ENCODE measurements at regions not wholly inside any gene's neighbourhood (a gene's known extent, or its start where the extent isn't known, plus 50 kb on each side); places are given as distances from the start of the nearest gene placed in this dataset.

DNA sequence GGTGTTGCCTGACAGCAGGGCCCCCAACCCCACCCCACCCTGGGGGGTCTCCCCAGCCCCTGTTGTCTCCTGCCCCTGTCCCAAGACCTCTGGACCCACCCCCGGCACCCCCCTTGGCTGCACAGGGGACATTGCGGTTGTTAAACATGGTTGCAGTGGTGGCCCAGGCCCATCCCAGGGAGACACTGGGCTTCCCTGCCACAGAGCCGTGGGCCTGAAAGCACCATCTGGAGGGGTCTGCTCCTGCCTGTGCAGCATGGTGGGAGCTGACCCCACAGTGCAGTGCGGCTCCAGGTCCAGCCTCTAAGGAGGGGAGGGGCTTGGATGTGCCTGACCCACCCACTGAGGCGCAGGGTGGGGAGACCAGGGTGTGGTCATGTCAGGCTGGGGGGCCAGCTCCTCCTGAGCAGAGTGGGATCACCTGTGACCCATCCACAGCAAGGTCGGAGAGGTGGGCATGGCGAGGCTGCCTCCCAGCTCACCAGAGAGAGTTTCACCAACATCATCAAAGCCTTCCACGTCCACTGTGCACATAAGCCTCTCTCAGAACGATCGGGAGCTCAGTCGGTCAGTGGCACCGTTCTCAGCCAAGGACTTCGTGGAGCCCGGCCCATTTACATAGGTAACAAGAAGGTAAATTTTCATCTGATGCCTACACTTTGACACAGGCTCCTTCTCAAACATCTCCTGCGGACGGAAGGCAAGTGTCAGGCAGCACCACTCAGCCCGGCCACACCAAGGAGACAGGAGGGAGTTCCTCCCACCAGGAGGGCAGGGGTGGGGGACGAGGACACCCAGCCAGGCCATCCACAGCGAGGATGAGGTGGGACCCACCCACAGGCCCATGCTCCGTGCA is 201.1 kb downstream of the BRD1 start:
- TF ChIP-seq GATA2 (IDR thresholded peaks at IDR 0.05; ENCODE audit: low read depth, low read length): no peak
- TF ChIP-seq GATA3 (IDR thresholded peaks at IDR 0.05; ENCODE audit: low read depth, low read length): no peak

DNA sequence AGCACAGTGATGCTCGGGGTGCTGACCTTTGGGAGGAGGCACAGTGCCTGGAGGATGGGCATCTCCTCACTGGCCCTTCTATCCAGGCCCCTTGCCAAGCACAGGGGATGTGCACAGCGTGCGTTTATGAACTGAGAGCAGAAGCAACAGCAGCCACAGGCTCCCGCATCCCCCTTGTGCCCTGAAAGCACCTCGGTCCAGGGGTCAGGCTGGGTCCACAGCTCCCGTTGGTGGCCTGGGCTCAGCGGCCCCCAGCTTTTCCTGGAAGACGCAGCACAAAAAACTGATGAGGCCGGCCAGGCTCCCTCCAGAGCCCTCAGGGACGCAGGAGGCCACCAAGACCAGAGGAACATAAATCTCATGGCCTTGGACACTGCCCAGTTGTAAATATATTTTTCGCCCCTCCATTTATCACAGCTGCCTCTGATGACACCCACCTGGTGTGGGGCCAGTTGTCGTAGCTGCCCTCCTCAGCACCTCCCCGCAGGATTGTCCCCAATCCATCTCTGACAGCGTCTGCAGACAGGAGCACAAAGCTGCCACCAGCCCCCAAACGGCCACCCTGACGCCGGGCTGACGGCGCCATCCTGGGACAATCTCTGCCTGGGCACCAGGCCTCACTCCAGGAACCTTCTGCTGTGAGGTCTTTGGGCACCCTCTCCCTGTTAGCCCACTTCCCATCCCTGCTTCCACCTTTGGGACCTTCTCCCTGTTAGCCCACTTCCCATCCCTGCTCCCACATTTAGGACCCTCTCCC is 203.1 kb downstream of the BRD1 start:
- TF ChIP-seq GATA2 (IDR thresholded peaks at IDR 0.05; ENCODE audit: low read depth, low read length): no peak
- TF ChIP-seq GATA3 (IDR thresholded peaks at IDR 0.05; ENCODE audit: low read depth, low read length): no peak

DNA sequence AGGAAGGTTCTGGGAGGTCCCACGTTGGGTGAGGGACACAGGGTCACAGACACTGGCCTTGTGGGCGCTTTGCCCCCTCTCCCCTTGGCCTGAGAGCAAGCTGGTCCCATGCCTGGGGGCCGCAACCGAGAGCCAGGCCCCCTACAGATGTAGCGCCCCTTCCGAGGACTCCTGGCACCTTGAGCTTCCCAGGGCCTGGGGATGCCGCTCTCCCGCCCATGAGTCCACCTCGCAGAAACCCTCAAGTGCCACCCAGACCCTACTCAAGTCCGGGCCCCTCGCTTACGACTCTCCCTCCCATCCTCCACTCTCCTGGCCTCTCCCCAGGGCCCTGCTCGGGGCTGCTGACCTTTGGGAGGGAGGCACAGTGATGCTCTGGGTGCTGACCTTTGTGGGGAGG is 204.0 kb downstream of the BRD1 start:
- TF ChIP-seq GATA2 (IDR thresholded peaks at IDR 0.05; ENCODE audit: low read depth, low read length): no peak
- TF ChIP-seq GATA3 (IDR thresholded peaks at IDR 0.05; ENCODE audit: low read depth, low read length): no peak

DNA sequence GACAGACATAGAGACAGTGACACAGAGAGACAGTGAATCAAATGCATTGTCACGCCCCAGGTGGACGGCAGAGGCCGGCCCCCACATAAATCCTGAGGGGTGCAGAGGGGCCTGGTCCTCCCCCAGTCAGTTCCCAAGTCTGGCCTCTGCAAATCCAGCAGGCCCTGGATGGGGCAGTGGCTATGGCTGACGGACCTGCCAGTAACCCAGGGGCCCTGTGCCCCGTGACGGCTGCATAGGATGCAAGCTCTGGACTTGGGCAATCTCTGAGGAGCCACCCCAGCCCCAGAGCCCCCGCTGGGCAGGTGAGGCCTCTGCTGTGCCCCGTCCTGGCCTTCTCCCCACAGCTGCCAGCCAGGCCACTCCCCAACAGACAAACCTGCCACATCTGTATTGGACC is 204.5 kb downstream of the BRD1 start:
- TF ChIP-seq GATA3 (IDR thresholded peaks at IDR 0.05; ENCODE audit: low read depth, low read length) (no peak), GATA2 (IDR thresholded peaks at IDR 0.05; ENCODE audit: low read depth, low read length) (no peak)

DNA sequence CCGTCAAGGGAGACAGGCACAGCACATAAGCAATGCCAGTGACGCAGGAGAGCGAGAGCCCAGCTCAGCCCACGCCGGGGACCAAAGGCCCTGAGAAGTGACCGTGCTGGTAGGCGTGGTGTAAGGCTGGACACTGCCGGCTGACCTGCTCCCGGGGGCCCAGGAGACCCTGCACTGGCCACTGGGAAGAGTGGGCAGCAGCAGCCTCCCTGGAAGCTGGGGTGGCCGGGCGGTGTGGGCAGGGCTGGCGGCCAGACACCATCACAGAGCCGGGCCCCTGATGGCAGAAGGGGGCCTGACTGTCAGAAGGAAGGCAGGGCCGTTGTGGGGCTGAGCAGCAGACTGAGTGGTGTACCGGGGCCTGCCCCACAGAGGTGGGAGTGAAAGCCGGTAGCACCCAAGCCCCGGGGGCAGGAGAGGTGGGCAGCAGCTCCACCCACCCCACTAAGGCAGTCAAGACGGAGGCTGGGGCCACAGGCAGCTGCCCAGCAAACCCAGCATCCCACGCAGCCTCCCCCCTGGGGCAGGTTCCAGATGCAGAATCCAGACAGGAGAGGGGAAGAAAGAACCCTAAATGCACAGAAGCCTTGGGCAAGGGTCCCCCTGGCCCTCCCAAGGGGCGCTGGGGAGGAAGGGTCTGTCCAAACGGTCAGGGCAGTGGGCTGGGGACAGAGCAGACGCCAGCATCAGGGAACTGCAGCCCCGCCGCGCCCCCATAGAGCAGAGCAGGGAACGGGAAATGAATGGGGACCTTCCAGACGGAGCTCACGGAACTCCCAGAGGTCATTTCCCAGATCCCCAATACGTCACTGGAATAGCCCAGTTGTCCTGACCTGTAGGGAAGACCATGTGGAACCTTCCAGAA is 205.2 kb downstream of the BRD1 start:
- TF ChIP-seq GATA2 (IDR thresholded peaks at IDR 0.05; ENCODE audit: low read depth, low read length) (no peak), GATA3 (IDR thresholded peaks at IDR 0.05; ENCODE audit: low read depth, low read length) (no peak)

DNA sequence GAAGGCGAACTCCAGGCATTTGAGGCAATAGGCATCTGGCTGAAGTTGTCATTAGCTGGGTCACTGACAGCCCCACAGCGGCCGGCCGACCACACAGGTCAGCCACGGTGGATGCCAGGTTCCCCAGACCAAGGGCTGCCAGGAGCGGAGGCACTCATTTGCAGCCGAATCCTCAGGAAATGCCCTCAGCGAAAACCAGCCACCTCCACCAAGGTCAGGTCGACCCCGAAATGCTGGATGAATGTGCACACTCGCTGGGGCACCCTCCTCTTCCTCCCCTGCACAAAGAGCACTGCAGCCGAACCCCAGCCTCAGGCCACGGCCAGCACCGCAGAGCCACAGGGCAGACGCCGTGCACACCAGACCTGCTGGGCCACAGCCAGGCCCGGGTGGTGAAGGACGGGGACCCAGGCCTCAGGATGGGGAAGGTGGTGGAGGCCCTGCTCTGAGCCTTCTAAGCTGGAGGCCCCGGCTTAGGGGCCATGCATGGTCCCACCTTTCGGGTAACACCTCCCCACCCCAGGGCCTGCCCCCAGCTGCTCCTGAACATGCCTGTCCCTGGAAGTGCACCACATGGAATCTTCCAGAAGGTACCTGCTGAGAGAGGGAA is 206.0 kb downstream of the BRD1 start:
- TF ChIP-seq GATA2 (IDR thresholded peaks at IDR 0.05; ENCODE audit: low read depth, low read length) (no peak), GATA3 (IDR thresholded peaks at IDR 0.05; ENCODE audit: low read depth, low read length) (no peak)

DNA sequence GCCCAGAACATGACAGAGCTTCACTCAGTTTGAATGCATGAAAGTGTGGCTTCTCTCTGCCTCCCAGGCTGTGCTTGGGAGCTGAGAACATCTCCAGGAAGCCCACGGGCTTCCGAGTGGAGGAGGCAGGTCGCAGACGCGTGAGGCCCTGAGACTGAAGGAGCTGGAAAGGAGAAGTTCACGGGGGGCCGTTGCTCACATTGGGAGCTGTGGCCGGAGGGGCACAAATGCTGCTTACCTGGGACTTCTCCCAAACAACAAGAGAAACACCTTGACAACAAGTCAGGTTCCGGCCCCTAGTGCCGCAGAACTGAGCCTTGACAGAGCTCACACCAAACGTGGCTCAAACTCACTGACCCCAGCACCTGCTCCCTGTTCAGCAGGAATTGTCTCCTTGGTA is 207.0 kb downstream of the BRD1 start:
- TF ChIP-seq GATA3 (IDR thresholded peaks at IDR 0.05; ENCODE audit: low read depth, low read length) (no peak), GATA2 (IDR thresholded peaks at IDR 0.05; ENCODE audit: low read depth, low read length) (no peak)

DNA sequence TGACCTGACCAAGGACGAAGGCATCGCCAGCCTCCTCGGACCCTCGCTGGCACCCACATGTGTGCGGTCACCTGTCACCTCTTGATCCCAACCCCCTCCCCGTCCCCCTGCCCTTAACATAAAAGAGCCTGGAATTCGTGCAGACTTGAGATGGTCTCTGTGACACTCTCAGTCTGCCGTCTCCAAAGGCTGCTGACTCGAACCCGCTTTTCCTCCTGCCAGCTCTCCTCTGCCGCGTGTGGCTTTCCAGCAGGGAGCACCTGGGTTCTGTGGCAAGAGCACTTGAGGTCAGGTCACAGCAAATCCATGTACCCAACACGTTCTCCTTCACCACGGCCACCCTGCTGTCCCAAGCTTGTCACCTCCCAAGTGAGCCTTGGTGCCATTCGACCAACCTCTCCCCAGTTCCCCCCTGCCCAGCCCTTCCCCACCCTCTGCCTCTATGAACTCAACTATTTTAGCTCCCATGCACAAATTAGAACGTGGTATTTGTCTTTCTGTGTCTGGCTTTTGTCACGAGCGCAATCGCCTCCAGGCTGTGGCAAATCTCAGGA is 207.6 kb downstream of the BRD1 start:
- TF ChIP-seq GATA2 (IDR thresholded peaks at IDR 0.05; ENCODE audit: low read depth, low read length): no peak
- no peak for TF ChIP-seq GATA3 (IDR thresholded peaks at IDR 0.05; ENCODE audit: low read depth, low read length)

DNA sequence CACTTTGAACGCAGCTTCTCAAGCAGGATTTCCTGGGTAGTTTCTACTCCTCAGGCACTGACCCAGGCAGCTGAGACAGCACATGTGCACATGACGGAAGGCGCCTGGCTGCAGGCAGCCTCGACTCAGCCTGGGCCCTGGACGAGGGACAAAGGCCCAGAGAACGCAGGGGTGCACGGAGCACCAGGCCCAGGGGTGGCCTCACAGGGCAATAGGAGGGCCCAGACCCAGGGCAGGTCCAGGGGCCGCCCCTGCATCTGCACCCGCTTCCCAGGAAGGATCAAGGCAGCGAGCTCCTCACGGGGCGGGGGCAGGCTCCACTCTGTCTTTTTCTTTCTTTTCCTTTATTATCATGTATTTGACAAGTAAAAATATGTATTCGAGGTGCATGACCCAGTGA is 208.4 kb downstream of the BRD1 start:
- TF ChIP-seq GATA2 (IDR thresholded peaks at IDR 0.05; ENCODE audit: low read depth, low read length) (no peak), GATA3 (IDR thresholded peaks at IDR 0.05; ENCODE audit: low read depth, low read length) (no peak)

DNA sequence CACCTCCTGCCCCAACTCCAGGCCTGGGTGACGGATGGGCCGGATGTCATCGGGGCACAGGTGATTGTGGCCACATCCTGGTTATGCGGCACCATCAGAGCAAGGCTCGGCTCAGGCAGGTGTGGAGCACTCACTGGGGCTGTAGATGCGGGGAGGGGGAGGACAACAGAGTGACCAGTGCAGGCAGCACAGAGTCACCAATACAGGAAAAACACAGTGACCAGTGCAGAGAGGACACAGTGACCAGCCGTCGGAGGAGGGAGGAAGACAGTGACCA is 209.1 kb downstream of the BRD1 start:
- no peak for TF ChIP-seq GATA3 (IDR thresholded peaks at IDR 0.05; ENCODE audit: low read depth, low read length)
- no peak for TF ChIP-seq GATA2 (IDR thresholded peaks at IDR 0.05; ENCODE audit: low read depth, low read length)

DNA sequence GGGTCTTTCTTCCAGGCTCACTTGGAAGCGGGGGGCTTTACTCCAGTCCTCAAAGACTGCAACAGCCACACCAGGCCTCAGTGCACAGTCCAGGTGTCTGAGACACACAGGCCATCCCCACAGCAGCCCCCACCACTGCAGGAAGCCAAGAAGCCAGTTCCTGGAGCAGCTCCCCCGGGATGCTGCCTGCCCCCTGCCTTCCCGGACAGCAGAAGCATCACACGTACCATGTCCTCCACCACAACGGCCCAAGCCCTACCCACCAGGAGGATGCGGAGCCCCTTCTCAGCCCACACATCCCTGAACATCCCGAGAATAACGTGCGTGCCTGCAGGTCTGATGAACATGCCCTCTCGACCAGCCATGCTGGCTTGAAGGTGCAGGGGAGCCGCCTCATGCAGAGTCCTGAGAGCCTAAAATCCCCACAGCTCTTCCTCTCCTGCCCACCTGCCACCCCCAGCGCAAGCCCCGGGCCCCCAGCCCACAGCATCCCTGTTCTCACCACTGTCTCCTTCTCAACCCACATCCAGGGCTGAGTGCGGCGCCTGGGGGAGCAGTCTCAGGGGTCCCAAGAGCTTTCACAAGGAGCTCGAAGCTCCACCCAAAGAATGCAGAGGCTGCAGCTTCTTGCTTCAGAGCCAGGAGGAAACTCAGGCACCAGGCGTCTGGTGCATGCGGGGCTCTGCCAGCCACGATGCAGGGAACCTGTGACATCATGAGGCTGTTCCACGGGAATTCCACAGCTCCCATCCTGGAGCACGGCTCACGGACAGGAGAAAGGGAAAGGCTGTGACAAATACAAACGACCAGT is 209.6 kb downstream of the BRD1 start:
- TF ChIP-seq GATA3 (IDR thresholded peaks at IDR 0.05; ENCODE audit: low read depth, low read length) (no peak), GATA2 (IDR thresholded peaks at IDR 0.05; ENCODE audit: low read depth, low read length) (no peak)

DNA sequence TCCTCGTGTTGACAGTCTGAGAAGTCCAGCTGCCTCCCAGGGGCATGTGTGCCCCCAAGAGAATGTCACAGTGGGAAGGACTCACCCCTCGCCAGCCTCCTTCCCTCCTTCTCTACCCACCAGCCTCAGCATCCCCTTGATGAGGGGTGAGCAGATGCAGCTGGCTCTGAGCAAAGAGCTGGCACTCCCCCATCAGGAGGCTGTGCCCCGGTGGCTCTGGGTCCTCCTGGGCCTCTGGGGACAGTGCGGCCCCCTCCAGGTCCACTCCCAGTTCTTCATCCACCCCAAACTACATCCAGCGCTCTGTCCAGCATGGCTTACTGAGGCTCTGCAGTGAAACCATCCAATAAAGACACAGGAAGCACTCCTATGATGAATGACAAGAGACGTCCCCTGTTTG is 210.4 kb downstream of the BRD1 start:
- no peak for TF ChIP-seq GATA2 (IDR thresholded peaks at IDR 0.05; ENCODE audit: low read depth, low read length)
- TF ChIP-seq GATA3 (IDR thresholded peaks at IDR 0.05; ENCODE audit: low read depth, low read length): no peak
